GM19455 (cell line): ENCODE measurements at regions not wholly inside any gene's neighbourhood (a gene's known extent, or its start where the extent isn't known, plus 50 kb on each side); places are given as distances from the start of the nearest gene placed in this dataset.
"Not testable (repeated sequence)": the region's sequence is repeated elsewhere in the genome, so short reads cannot be mapped to it uniquely, and the experiment has no call there.

Source experiments
- ATAC-seq: cut with Tn5 transposase; IDR thresholded peaks from one replicate; pipeline ENCODE4 v1.9.1; 2021; ENCODE audit not compliant: unreplicated experiment

DNA sequence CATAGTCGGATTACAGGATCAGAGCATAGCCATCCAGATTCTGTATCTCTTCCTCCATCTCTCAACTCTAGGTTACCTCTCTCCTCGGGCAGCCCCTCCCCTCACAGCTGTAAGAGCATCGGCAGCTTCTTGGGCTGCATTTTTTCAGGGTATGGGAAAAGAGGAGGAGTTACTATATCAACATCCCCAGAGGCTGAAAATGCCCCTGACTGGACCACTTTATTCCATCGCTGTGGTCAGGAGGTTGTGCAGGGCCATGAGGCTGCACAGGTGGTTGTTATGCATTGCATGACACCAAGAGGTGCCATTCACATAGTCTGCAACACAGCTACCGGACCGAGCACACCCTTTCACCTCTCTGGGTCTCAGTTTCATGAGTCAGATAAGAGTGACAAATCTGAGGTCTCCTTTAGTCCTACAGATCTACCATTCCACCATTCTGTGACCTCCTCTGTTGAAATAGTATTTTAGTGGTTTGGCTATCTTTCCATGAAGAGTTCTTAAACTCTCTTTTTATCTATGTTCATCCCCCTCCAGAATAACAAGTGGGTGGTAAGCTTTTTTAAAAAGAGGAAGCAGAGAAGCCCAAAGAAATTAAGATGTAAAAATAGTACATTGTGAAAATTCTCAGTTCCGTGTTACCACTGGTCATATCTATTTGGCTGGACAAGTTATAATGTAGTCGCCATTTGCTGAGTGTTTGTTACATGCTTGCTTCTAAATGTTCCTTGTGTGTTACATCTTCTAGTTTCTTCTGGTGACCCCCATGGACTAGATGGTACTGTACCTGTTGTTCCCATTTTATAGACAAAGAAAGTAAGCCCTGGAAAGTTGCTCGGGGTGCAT lies 56.6 kb upstream of the SLC1A4 start:
- ATAC-seq = peak; percentile 90

DNA sequence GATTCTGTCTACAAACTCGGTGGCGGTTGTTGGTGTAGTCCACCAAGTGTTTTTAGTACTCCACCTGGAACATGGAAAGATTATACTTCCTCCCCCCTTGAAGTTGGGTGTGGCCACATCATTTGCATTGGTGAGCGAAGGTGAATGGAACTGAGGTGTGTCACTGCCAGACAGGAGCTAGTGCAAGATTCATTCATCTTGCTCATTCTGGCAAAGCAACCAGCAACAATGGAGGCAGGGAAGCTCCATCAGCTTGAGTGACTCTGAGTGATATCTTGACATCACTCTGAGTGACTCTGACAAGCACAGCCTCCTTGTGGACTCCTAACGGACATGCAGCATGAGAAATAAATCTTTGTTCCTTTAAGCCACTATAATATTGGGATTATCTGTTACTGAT lies 54.7 kb upstream of the SLC1A4 start:
- no peak for ATAC-seq

DNA sequence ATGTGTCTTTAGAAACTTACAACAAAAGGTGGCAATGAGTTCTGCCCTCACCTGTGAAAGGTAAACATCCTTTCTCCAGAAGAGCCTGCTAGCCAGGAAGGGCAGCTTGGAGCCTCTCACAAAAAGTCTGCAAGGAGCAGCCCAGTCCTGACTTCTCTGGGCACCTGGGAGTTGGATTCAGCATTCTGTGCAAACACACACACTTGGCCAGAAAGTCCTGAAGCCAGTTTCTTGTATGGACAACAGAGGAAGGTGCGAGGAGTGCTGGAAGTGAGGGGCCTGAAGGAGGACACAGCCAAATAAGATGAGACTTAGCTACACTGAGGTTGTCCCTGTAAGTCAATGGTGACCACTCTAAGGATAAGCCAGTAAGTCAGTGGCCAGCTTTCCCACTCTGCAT lies 52.4 kb upstream of the SLC1A4 start:
- ATAC-seq = no peak

DNA sequence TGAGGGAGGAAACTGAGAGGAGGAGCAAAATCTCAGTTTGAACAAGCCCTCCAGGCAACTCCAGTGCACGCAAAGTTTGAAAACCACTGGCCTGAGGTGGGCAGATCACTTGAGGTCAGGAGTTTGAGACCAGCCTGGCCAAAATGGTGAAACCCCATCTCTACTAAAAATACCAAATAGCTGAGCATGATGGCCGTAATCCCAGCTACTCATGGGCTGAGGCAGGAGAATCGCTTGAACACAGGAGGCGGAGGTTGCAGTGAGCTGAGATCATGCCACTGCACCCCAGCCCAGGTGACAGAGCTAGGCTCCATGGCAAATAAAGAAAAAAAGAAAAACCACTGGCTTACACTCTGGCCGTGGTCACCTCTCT lies 51.9 kb upstream of the SLC1A4 start:
- ATAC-seq = not testable (repeated sequence)

DNA sequence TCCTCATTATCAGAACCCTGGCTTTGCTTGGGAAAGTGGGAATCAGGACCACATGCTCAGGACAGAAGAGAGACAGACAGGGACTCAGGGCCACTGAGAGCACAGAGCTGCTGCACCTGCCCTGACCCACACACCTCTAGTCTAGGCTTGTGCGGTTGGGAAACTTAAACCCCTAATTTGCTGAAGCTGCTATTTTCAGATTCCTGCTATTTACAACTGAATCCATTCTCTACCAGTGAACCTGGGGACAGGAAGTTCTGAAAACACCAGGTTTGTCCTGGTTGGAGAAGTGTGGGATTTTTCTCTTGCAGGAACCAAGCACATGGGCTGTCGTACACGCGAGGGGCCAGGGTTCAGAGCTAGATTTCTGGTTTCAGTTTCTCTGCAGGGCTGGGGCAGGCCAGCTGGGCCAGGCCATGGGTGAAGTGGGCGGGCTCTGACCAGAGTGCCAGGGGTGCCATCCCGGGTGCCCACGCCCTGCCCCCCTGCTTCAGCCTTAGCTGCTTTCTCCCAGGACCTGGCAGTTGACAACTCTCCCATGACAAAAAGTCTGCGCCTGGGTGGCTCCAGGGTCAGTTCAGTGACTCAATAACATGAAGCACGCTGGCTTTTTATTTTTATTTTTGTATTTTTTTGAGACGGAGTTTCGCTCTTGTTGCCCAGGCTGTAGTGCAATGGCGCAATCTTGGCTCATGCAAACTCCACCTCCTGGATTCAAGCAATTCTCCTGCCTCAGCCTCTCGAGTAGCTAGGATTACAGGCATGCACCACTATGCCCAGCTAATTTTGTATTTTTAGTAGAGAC lies 51.3 kb upstream of the SLC1A4 start:
- peak; percentile 58 for ATAC-seq

DNA sequence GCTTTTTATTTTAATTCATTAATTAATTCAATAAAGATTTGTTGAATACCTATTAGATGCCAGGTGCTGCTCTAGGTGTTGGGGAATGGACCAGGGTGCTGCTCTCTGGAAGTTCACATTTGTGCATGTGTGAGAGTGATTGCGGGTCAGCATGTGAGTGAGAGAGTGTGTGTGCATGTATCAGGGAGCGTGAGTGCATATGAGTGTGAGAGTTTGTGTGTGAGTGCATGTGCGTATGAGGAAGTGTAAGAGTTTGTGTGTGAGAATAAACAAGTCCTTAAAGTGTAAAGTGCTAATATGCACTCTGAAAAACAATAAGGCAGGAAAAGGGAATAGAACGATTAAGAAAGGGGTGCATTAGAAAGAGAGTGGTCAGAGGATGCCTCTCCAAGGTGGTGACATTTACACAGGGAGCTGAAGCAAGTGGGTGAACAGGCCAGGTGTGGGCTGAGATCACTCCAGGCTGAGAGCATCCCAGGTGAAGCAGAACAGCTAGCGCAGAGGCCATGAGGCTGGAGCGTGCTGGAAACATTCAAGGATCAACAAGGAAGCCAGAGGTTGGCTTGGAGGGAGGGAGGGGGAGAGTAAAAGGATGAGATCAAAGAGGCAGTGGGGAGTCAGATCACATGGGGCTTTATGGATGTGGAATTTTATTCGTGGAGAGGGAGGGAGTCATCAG lies 50.5 kb upstream of the SLC1A4 start:
- no peak for ATAC-seq

DNA sequence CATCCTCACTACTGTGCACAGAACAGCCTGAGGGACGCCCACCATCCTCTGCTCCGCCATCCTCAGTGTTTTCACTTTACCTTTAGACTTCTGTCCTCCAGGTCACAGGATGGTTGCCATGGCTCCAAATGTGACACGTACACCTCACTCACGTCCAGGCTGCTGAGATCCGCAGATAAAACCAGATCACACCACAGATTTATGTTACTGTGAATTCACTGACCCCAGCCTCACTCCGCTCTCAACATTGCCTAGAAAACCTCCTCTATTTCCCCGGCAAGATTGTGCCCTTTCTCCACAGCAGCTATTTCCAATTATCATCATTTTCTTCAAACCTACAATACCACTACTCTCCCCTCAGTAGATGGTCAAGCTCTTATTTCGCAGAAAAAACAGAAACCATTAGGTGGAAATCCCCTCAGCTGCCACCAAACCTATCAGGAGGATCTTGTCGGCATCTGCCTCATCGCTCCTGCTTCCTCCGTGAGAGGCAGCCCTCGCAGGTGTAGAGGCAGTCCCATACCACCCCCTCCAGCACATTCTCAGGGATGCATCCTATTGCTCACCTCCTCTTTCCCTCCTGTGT lies 49.8 kb upstream of the SLC1A4 start:
- no peak for ATAC-seq
